GM18498 (cell line): ENCODE measurements at regions not wholly inside any gene's neighbourhood (a gene's known extent, or its start where the extent isn't known, plus 50 kb on each side); places are given as distances from the start of the nearest gene placed in this dataset.
"Not testable (repeated sequence)": the region's sequence is repeated elsewhere in the genome, so short reads cannot be mapped to it uniquely, and the experiment has no call there.

Source experiments
- ATAC-seq: cut with Tn5 transposase; IDR thresholded peaks from one replicate; pipeline ENCODE4 v1.9.1; 2021; ENCODE audit warnings: mild to moderate bottlenecking, moderate library complexity; ENCODE audit not compliant: unreplicated experiment

- not testable (repeated sequence) for ATAC-seq
Observed at GRCh38 chr1:149157409-149157808, 54.1 kb upstream of the NBPF9 start.

GRCh38 chr1:149158308-149158707 is 55.0 kb upstream of the NBPF9 start:
- ATAC-seq: not testable (repeated sequence)

- ATAC-seq: peak; percentile 93
Observed at GRCh38 chr1:149163063-149163444, 59.7 kb upstream of the NBPF9 start.

GRCh38 chr1:149174765-149175164 is 71.4 kb upstream of the NBPF9 start:
- not testable (repeated sequence) for ATAC-seq

- not testable (repeated sequence) for ATAC-seq
Observed at GRCh38 chr1:149175812-149176211, 72.5 kb upstream of the NBPF9 start.

GRCh38 chr1:149176453-149177316 is 73.3 kb upstream of the NBPF9 start:
- not testable (repeated sequence) for ATAC-seq

GRCh38 chr1:149190742-149191141 is 87.4 kb upstream of the NBPF9 start:
- ATAC-seq: not testable (repeated sequence)

GRCh38 chr1:149196651-149197050 is 93.3 kb upstream of the NBPF9 start:
- ATAC-seq: not testable (repeated sequence)

- ATAC-seq: peak; percentile 69
Observed at GRCh38 chr1:149200567-149200966, 97.2 kb upstream of the NBPF9 start.

GRCh38 chr1:149202283-149202682 is 98.9 kb upstream of the NBPF9 start:
- ATAC-seq: not testable (repeated sequence)

GRCh38 chr1:149204396-149204795 is 101.0 kb upstream of the NBPF9 start:
- ATAC-seq: not testable (repeated sequence)

GRCh38 chr1:149208836-149209235 is 105.5 kb upstream of the NBPF9 start:
- ATAC-seq: not testable (repeated sequence)

GRCh38 chr1:149211757-149212420 is 108.5 kb upstream of the NBPF9 start:
- ATAC-seq: peak; percentile 80

GRCh38 chr1:149212946-149213345 is 109.6 kb upstream of the NBPF9 start:
- not testable (repeated sequence) for ATAC-seq

GRCh38 chr1:149213673-149214072 is 110.3 kb upstream of the NBPF9 start:
- not testable (repeated sequence) for ATAC-seq

- ATAC-seq: not testable (repeated sequence)
Observed at GRCh38 chr1:149218080-149218988, 115.0 kb upstream of the NBPF9 start.

GRCh38 chr1:149219539-149219938 is 116.2 kb upstream of the NBPF9 start:
- not testable (repeated sequence) for ATAC-seq

- not testable (repeated sequence) for ATAC-seq
Observed at GRCh38 chr1:149220463-149221074, 117.2 kb upstream of the NBPF9 start.

GRCh38 chr1:149227933-149228665 is 124.7 kb upstream of the NBPF9 start:
- ATAC-seq: not testable (repeated sequence)
